Neuron (in vitro differentiated cells): ENCODE measurements at regions not wholly inside any gene's neighbourhood (a gene's known extent, or its start where the extent isn't known, plus 50 kb on each side); places are given as distances from the start of the nearest gene placed in this dataset.

ENCODE experiments used
- H2AFZ ChIP-seq: one replicate; pipeline ENCODE4 v1.6.1; 2013; ENCODE audit warnings: low read depth, mild to moderate bottlenecking, inconsistent platforms, low read length, moderate library complexity
- H3K27me3 ChIP-seq: one replicate; pipeline ENCODE4 v1.6.1; 2013; ENCODE audit warnings: low read length; ENCODE audit not compliant: insufficient read depth
- H3K36me3 ChIP-seq: one replicate; pipeline ENCODE4 v1.6.1; 2013; ENCODE audit warnings: low read length; ENCODE audit not compliant: insufficient read depth
- H3K4me1 ChIP-seq: one replicate; pipeline ENCODE4 v1.6.1; 2013; ENCODE audit warnings: low read length; ENCODE audit not compliant: insufficient read depth
- H3K4me3 ChIP-seq: 2 replicates; pipeline ENCODE4 v1.5.1; 2013; ENCODE audit warnings: mild to moderate bottlenecking, low read length, moderate library complexity
- H3K9me3 ChIP-seq: one replicate; pipeline ENCODE4 v1.6.1; 2013; ENCODE audit warnings: low read length

DNA sequence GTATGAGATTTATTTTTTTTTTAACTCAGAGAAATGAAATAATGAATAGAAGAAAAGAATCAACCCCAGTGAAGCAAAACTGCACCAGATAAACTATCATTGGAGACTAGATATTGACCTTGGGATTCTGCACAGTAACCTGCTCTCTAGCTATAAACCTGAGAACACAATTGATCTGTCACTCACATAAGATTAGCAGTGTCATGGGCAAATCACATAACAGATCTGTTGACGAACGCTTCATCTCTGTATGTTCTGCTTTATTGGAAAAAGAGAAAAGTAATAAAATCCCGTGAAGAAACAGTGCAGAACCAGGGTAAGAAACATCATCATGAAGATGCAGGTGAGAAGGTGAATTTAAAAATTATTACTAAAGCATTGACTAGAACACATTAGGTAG, 52.8 kb upstream of the RGS17 start:
- peaks cover 4% of the 10 kb centered on the region for H3K4me1 ChIP-seq
- H3K4me3 ChIP-seq, result no peak overlapping the region
- no peaks in the 10 kb centered on the region for H3K9me3 ChIP-seq
- no peak overlapping the region for H2AFZ ChIP-seq
- H3K27me3 ChIP-seq, result no peaks in the 10 kb centered on the region
- H3K36me3 ChIP-seq, result no peaks in the 10 kb centered on the region
